ENCODE measurements at regions not wholly inside any gene's neighbourhood (a gene's known extent, or its start where the extent isn't known, plus 50 kb on each side); places are given as distances from the start of the nearest gene placed in this dataset.

DNA sequence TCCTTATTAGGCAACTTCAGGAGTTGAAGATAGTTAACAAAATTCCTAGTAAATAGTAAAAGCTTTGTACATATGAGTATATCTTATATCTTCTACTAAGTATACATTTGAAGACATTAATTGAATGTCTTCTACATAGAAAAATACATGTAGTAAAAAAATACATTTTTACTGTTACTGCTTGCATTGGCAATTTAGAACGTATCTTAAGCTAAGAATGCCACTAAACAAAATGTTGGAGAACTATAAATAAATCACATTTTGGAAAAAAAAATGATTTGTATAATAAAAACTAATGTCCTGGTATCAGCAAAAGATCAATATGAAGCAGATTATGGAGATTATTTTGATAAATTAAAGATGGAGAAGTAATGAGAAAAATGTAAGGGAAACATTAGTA is 434.2 kb upstream of the SLC8A1 start:
- H3K9ac ChIP-seq (ENCODE audit: insufficient read depth, low read length) = no peak overlapping the region
- H3K4me1 ChIP-seq (ENCODE audit: control insufficient read depth, extremely low read depth, insufficient read depth, low read length) = no peaks in the 10 kb centered on the region
- no peaks in the 10 kb centered on the region for H3K9me3 ChIP-seq (ENCODE audit: control insufficient read depth, insufficient read depth, low read depth, low read length)
- no peak for DNase-seq (ENCODE audit: low read depth in 2 of 2)
- no peaks in the 10 kb centered on the region for H4K20me1 ChIP-seq (ENCODE audit: control insufficient read depth, extremely low read depth, insufficient read depth, low read length)
- TF ChIP-seq, protein P1, sequence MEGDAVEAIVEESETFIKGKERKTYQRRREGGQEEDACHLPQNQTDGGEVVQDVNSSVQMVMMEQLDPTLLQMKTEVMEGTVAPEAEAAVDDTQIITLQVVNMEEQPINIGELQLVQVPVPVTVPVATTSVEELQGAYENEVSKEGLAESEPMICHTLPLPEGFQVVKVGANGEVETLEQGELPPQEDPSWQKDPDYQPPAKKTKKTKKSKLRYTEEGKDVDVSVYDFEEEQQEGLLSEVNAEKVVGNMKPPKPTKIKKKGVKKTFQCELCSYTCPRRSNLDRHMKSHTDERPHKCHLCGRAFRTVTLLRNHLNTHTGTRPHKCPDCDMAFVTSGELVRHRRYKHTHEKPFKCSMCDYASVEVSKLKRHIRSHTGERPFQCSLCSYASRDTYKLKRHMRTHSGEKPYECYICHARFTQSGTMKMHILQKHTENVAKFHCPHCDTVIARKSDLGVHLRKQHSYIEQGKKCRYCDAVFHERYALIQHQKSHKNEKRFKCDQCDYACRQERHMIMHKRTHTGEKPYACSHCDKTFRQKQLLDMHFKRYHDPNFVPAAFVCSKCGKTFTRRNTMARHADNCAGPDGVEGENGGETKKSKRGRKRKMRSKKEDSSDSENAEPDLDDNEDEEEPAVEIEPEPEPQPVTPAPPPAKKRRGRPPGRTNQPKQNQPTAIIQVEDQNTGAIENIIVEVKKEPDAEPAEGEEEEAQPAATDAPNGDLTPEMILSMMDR (conservative IDR thresholded peaks at IDR 0.05 in 1 of 2, IDR thresholded peaks at IDR 0.05 in 1 of 2; ENCODE audit: low read depth in 1 of 2, low read length in 2 of 2) = no peak
- TF ChIP-seq EZH2 (IDR thresholded peaks at IDR 0.05; ENCODE audit: low read length, missing control alignments) = no peak
- no peaks in the 10 kb centered on the region for H3K79me2 ChIP-seq (ENCODE audit: control insufficient read depth, insufficient read depth, low read length)
- H3K36me3 ChIP-seq (ENCODE audit: control insufficient read depth, insufficient read depth, low read length) = no peaks in the 10 kb centered on the region
- no peak overlapping the region for H3K27ac ChIP-seq (ENCODE audit: insufficient read depth, low read length)
- no peaks in the 10 kb centered on the region for H3K27me3 ChIP-seq (ENCODE audit: control insufficient read depth, insufficient read depth, low read length)
- no peak overlapping the region for H2AFZ ChIP-seq (ENCODE audit: low read length)
- H3K4me3 ChIP-seq (replicated peaks in 1 of 4; ENCODE audit: control extremely low read depth in 1 of 4, insufficient read depth in 1 of 4, low read depth in 3 of 4, low read length in 4 of 4) = no peak overlapping the region
- H3K4me2 ChIP-seq (ENCODE audit: extremely low read depth, insufficient read depth, low read length) = no peak overlapping the region

- no peak overlapping the region for H3K9ac ChIP-seq (ENCODE audit: insufficient read depth, low read length)
- no peak overlapping the region for H3K4me2 ChIP-seq (ENCODE audit: extremely low read depth, insufficient read depth, low read length)
- no peaks in the 10 kb centered on the region for H4K20me1 ChIP-seq (ENCODE audit: control insufficient read depth, extremely low read depth, insufficient read depth, low read length)
- no peak overlapping the region for H3K27ac ChIP-seq (ENCODE audit: insufficient read depth, low read length)
- H3K4me1 ChIP-seq (ENCODE audit: control insufficient read depth, extremely low read depth, insufficient read depth, low read length) = no peaks in the 10 kb centered on the region
- no peak for TF ChIP-seq EZH2 (IDR thresholded peaks at IDR 0.05; ENCODE audit: low read length, missing control alignments)
- TF ChIP-seq, protein P1 (conservative IDR thresholded peaks at IDR 0.05 in 1 of 2, IDR thresholded peaks at IDR 0.05 in 1 of 2; ENCODE audit: low read depth in 1 of 2, low read length in 2 of 2) = no peak
- no peaks in the 10 kb centered on the region for H3K27me3 ChIP-seq (ENCODE audit: control insufficient read depth, insufficient read depth, low read length)
- H3K9me3 ChIP-seq (ENCODE audit: control insufficient read depth, insufficient read depth, low read depth, low read length) = no peaks in the 10 kb centered on the region
- H3K4me3 ChIP-seq (replicated peaks in 1 of 4; ENCODE audit: control extremely low read depth in 1 of 4, insufficient read depth in 1 of 4, low read depth in 3 of 4, low read length in 4 of 4) = no peak overlapping the region
- DNase-seq (ENCODE audit: low read depth in 2 of 2) = no peak
- no peaks in the 10 kb centered on the region for H3K36me3 ChIP-seq (ENCODE audit: control insufficient read depth, insufficient read depth, low read length)
- H2AFZ ChIP-seq (ENCODE audit: low read length) = no peak overlapping the region
- no peaks in the 10 kb centered on the region for H3K79me2 ChIP-seq (ENCODE audit: control insufficient read depth, insufficient read depth, low read length)
Measured at GRCh38 chr2:40886655-40887054, 434.8 kb upstream of the SLC8A1 start.

DNA sequence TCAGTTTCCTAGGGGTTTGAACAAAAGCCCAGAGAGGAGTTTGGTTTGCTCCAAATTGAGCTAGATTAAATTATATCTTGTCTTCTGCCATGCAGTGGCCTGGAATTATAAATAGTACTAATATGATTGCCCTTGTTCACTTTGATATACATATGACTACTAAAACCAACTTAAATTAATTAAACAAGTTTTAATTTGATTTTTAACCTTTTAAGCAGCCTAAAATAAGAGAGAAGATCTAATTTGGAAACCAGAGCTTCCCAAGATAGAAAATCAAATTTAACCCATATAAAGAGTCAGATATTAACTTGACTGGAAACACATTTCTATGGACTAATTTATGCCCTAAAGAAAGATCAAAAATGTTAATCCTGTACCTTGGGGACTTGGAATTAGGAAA is 444.5 kb upstream of the SLC8A1 start:
- Histone ChIP-seq H3K36me3 (ENCODE audit: control insufficient read depth, insufficient read depth, low read length) (no peaks in the 10 kb centered on the region), H2AFZ (ENCODE audit: low read length) (no peak overlapping the region), H3K9me3 (ENCODE audit: control insufficient read depth, insufficient read depth, low read depth, low read length) (no peaks in the 10 kb centered on the region), H3K27ac (ENCODE audit: insufficient read depth, low read length) (no peak overlapping the region), H3K4me2 (ENCODE audit: extremely low read depth, insufficient read depth, low read length) (no peak overlapping the region), H3K9ac (ENCODE audit: insufficient read depth, low read length) (no peak overlapping the region), H3K4me3 (replicated peaks in 1 of 4; ENCODE audit: control extremely low read depth in 1 of 4, insufficient read depth in 1 of 4, low read depth in 3 of 4, low read length in 4 of 4) (no peak overlapping the region), H4K20me1 (ENCODE audit: control insufficient read depth, extremely low read depth, insufficient read depth, low read length) (no peaks in the 10 kb centered on the region), H3K27me3 (ENCODE audit: control insufficient read depth, insufficient read depth, low read length) (no peaks in the 10 kb centered on the region), H3K79me2 (ENCODE audit: control insufficient read depth, insufficient read depth, low read length) (no peaks in the 10 kb centered on the region), H3K4me1 (ENCODE audit: control insufficient read depth, extremely low read depth, insufficient read depth, low read length) (no peaks in the 10 kb centered on the region)
- DNase-seq (ENCODE audit: low read depth in 2 of 2) = no peak
- no peak for TF ChIP-seq EZH2 (IDR thresholded peaks at IDR 0.05; ENCODE audit: low read length, missing control alignments)
- TF ChIP-seq, protein P1 (conservative IDR thresholded peaks at IDR 0.05 in 1 of 2, IDR thresholded peaks at IDR 0.05 in 1 of 2; ENCODE audit: low read depth in 1 of 2, low read length in 2 of 2) = no peak

Measured in fibroblast of lung (primary cell).